GM18511 (cell line): ENCODE measurements at regions not wholly inside any gene's neighbourhood (a gene's known extent, or its start where the extent isn't known, plus 50 kb on each side); places are given as distances from the start of the nearest gene placed in this dataset.

Source experiments
- ATAC-seq: cut with Tn5 transposase; IDR thresholded peaks from one replicate; pipeline ENCODE4 v1.9.1; 2021; ENCODE audit warnings: mild to moderate bottlenecking, moderate library complexity; ENCODE audit not compliant: unreplicated experiment

- ATAC-seq = peak; percentile 81
Measured at GRCh38 chr18:68623342-68623741, 91.6 kb downstream of the TMX3 start.

DNA sequence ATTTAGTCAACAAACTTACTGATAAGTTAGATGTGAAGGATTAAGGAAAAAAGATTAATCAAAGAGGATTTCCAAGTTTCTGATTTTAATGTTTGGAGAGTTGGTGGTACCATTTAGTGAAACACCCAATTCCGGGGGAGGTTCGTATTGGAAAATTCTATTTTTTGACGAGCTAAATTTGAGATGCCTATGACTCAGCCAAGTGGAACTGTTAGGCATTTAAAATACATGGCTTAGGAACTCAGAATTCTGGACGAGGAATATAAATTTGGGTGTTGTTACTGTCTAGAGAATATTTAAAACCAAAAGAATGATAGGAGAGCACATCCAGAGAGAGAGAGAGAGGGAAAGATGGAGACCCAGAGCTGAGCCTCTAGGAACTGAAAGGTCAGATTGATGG is 103.6 kb downstream of the TMX3 start:
- no peak for ATAC-seq

DNA sequence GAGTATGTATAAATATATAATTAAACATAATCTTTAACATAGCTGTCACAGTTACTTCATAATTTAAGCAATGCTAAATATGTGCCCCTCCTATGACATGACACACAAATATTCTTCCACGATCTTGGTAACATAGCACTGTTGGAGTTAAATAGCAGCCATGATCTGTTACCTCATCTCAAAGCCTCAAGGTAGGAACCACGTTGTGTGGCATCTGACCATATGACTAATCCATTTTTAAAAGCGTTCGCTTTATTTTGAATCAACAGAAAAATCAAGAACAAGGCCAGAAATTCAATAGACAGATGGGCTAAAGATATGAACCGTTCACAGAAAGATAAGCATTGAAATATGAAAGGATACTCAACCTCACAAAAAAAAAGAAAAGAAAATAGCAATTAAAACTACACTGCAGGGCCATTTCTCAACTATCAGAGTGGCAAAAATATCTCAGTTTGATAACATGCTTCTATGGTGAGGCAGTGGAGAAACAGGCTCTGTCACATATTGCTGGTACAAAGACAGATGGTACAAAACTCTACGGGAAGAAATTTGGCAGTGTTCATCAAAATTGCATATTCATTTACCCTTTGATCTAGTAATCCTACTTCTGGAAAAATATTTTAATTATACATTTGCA is 105.9 kb downstream of the TMX3 start:
- no peak for ATAC-seq

GRCh38 chr18:68607852-68608251 is 107.1 kb downstream of the TMX3 start:
- ATAC-seq = no peak

DNA sequence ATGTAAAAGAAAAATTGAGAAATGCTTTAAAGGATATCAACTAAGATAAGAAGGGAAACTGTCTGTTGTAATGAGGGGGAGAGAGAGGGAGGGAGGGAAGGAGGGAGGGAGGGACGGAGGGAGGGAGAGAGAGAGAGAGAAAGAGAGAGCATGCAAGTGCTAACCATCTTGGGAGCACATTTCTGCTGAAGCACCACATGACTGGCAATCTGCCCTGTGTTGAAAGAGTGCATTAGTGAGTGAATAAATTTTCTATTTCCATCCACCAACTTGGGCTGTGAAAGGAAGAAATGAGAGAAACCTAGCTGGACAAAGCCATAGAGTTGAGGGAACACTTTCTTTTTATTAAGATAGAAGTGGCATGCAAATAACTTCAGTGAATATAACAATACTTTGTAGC is 110.7 kb downstream of the TMX3 start:
- ATAC-seq = no peak

GRCh38 chr18:68596016-68596415 is 118.9 kb downstream of the TMX3 start:
- no peak for ATAC-seq

- no peak for ATAC-seq
Measured at GRCh38 chr18:68588169-68588568, 126.7 kb downstream of the TMX3 start.

DNA sequence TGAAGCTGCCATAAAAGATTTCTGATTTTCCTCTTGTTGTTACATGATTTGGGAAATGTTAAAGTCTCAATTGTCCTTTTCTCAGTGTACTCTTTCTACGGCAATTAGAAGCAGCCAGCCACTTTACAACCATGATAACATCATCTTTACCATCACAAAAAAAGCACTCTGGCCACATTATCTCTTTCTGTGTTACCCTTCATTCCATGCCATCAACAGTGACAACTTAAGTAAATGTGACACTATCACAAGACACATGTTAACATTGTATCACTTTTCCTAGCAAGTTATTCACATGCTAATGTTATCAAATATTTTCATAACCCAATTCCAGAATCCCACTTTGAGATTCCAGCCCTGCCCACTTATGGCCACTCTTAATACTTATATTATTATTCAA is 131.2 kb downstream of the TMX3 start:
- no peak for ATAC-seq

- ATAC-seq = no peak
Measured at GRCh38 chr18:68574311-68574710, 140.6 kb downstream of the TMX3 start.

GRCh38 chr18:68569936-68570335 is 145.0 kb downstream of the TMX3 start:
- ATAC-seq = no peak

DNA sequence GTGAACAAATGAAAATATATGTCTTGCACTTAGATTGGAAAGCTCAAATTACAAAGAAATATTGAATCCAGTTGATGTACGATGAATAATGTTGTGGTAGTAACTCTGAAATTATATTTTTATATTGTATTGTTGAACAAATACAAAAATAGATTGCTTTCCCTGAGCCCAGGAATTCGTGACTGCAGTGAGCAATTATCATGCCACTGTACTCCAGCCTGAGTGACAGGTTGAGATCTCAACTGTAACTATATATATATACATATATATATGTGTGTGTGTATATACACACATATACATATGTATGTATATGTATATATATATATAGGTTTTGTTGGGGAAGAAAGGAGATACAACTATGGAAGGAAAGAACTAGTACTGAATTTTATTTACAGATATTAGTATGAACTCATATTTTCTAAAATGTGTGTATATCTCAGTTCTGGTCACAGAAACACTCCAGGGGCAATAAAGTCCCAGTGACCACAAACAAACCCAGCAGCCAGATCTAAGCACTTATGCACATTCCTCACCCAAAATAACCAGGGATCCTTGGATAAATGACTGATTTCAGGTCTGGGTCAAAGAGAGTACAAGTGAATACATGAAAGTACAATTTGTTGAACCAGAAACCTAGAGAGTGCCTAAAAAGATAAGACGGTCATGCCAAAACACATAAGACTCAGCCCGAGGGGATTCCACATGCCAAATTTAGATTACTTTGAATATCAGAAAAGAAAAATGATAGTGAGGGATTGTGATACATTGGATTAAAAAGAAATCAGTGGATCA is 146.3 kb downstream of the TMX3 start:
- no peak for ATAC-seq

DNA sequence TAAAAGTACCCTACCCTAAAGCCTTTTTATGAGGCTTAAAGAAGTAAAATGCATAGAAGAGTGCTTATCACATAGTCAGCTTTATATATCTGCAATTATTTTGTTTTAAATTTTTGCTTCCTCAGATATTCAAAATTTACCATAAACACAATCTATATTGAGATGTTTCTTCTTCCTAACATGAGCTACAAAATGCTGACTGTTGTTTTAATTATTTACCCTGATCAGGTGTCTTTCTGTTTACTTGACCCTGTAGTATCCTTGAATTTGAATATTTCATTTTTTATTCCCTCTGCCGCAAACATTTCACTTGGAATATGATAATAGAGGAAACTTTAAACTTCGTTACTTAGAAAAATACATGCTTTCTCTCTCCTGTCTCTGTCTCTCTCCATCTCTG is 147.9 kb downstream of the TMX3 start:
- no peak for ATAC-seq

- ATAC-seq = no peak
Measured at GRCh38 chr18:68564961-68565360, 149.9 kb downstream of the TMX3 start.

- ATAC-seq = no peak
Measured at GRCh38 chr18:68564351-68564750, 150.6 kb downstream of the TMX3 start.

- no peak for ATAC-seq
Measured at GRCh38 chr18:68560128-68560527, 154.8 kb downstream of the TMX3 start.

GRCh38 chr18:68557183-68557582 is 157.7 kb downstream of the TMX3 start:
- no peak for ATAC-seq

GRCh38 chr18:68555879-68556301 is 159.0 kb downstream of the TMX3 start:
- ATAC-seq = no peak

DNA sequence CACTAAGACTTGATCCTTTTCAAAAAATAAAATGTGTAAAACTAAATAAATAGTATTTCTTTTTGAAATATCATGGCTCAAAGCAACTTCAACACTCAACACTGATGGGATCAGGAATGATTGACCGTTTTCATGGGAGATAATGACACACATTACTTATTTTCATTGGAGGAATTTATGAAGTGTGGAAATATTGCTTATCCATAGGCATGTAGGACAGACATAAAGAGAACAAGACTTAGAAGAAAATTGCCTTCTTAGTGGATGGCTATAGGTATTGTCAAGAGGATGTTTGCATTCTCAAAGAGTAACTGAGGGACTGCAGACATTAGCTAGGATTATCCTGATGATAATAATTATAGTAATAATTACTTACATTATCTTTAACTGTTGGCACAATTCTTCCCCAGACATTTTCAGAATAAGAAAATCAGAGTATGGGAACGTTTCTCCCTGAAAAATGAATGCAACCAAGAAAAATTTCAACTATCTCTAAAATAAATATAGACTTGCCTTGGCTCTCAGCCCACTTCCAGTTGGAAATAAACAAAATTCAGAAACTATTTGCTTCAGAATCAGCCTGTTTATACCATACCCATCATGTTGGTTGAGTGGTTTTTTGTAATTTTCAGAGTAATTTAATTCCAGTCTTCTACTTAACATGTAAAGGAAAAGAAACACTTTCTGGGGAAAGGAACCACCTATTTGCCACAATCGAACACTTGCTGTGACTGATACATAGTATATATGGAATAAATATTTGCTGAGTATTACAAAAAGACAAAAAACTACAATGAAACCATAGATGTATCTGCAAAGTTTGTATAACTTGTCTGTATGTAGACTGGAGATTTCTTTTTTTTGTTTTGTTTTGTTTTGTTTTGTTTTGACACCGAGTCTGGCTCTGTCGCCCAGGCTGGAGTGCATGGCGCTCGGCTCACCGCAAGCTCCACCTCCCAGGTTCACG is 165.7 kb downstream of the TMX3 start:
- ATAC-seq = no peak

GRCh38 chr18:68543344-68543743 is 171.6 kb downstream of the TMX3 start:
- ATAC-seq = no peak

GRCh38 chr18:68542846-68543245 is 172.1 kb downstream of the TMX3 start:
- no peak for ATAC-seq

DNA sequence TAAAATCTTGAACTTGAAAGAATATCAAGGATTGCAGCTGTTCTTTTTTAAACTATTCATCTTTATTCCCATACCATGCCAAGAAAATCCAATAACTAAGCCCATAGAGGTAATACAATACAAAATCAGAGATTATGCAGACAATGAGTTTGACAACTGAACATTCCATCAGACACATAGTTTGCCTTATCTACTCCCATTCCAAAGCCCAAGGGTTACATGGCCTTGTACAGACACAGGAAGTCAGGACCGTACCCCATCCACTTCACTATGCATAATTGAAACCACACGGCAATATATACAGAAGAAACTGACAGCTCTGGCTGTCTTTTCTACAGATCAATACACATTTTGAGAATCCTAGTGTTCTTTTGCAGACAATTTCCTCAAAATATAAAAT is 181.3 kb downstream of the TMX3 start:
- no peak for ATAC-seq
